Central memory CD8-positive, alpha-beta T cell (primary cell): ENCODE measurements at regions not wholly inside any gene's neighbourhood (a gene's known extent, or its start where the extent isn't known, plus 50 kb on each side); places are given as distances from the start of the nearest gene placed in this dataset.
"Not testable (repeated sequence)": the region's sequence is repeated elsewhere in the genome, so short reads cannot be mapped to it uniquely, and the experiment has no call there.

Experiments
- ATAC-seq: fragments of 150-1000 bp; cut with Tn5 transposase; replicated peaks from 2 replicates; pipeline ENCODE4 v1.10.0; 2022; ENCODE audit warnings: mild to moderate bottlenecking, moderate FRiP score, moderate number of reproducible peaks; ENCODE audit not compliant: poor library complexity, severe bottlenecking; ENCODE audit errors: extremely low read depth
- DNase-seq, 2 donors: peaks; one replicate each; pipeline ENCODE4 v3.0.0; 2021; ENCODE audit warnings: low spot score in 2 of 2
- H3K27ac Mint-ChIP-seq: one replicate; pipeline ENCODE4 v1.8.0; 2022; ENCODE audit warnings: low read depth, mild to moderate bottlenecking, moderate library complexity, mixed read lengths
- H3K27me3 Mint-ChIP-seq: one replicate; pipeline ENCODE4 v1.8.0; 2022; ENCODE audit warnings: mixed read lengths
- H3K36me3 Mint-ChIP-seq: one replicate; pipeline ENCODE4 v1.8.0; 2022; ENCODE audit warnings: mild to moderate bottlenecking, moderate library complexity, mixed read lengths; ENCODE audit not compliant: insufficient read depth
- H3K4me1 Mint-ChIP-seq: one replicate; pipeline ENCODE4 v1.8.0; 2022; ENCODE audit warnings: mixed read lengths
- H3K4me3 Mint-ChIP-seq: one replicate; pipeline ENCODE4 v1.8.0; 2022; ENCODE audit warnings: mild to moderate bottlenecking, moderate library complexity, mixed read lengths
- H3K9me3 Mint-ChIP-seq: one replicate; pipeline ENCODE4 v1.8.0; 2022; ENCODE audit warnings: mixed read lengths

- DNase-seq: no peak
- Mint-ChIP-seq H3K4me1 (no peaks in the 10 kb centered on the region), H3K27me3 (peaks cover 16% of the 10 kb centered on the region), H3K4me3 (no peak overlapping the region), H3K27ac (no peak overlapping the region), H3K9me3 (no peaks in the 10 kb centered on the region), H3K36me3 (no peaks in the 10 kb centered on the region)
- ATAC-seq: no peak
Measured at GRCh38 chr1:22334860-22335550, 116.6 kb upstream of the ZBTB40 start.

- H3K9me3 Mint-ChIP-seq: not testable (repeated sequence)
Measured at GRCh38 chr1:22336274-22336673, 115.4 kb upstream of the ZBTB40 start.

GRCh38 chr1:22336696-22337545 is 114.7 kb upstream of the ZBTB40 start:
- not testable (repeated sequence) for H3K36me3 Mint-ChIP-seq, DNase-seq, ATAC-seq, H3K4me3 Mint-ChIP-seq, H3K27ac Mint-ChIP-seq, H3K9me3 Mint-ChIP-seq, H3K4me1 Mint-ChIP-seq
- peaks cover 19% of the 10 kb centered on the region for H3K27me3 Mint-ChIP-seq

More at GRCh38 chr1:22336274-22336673, 115.4 kb upstream of the ZBTB40 start:
- not testable (repeated sequence) for H3K4me1 Mint-ChIP-seq, DNase-seq, H3K4me3 Mint-ChIP-seq, H3K27ac Mint-ChIP-seq, ATAC-seq, H3K36me3 Mint-ChIP-seq
- H3K27me3 Mint-ChIP-seq: peaks cover 17% of the 10 kb centered on the region

GRCh38 chr1:22338071-22338765 is 113.4 kb upstream of the ZBTB40 start:
- H3K9me3 Mint-ChIP-seq: no peaks in the 10 kb centered on the region
- H3K27ac Mint-ChIP-seq: no peak overlapping the region
- ATAC-seq: no peak
- DNase-seq: no peak
- no peaks in the 10 kb centered on the region for H3K4me1 Mint-ChIP-seq
- H3K27me3 Mint-ChIP-seq: peaks cover 28% of the 10 kb centered on the region
- H3K4me3 Mint-ChIP-seq: no peak overlapping the region
- H3K36me3 Mint-ChIP-seq: no peaks in the 10 kb centered on the region

- no peak overlapping the region for H3K27ac Mint-ChIP-seq
- H3K36me3 Mint-ChIP-seq: no peaks in the 10 kb centered on the region
- ATAC-seq (no peak), DNase-seq (no peak)
- no peaks in the 10 kb centered on the region for H3K4me1 Mint-ChIP-seq
- H3K27me3 Mint-ChIP-seq: peaks cover 30% of the 10 kb centered on the region
- no peak overlapping the region for H3K4me3 Mint-ChIP-seq
- no peaks in the 10 kb centered on the region for H3K9me3 Mint-ChIP-seq
Measured at GRCh38 chr1:22339237-22339636, 112.4 kb upstream of the ZBTB40 start.

- Mint-ChIP-seq H3K27ac (no peak overlapping the region), H3K36me3 (no peaks in the 10 kb centered on the region), H3K9me3 (no peaks in the 10 kb centered on the region), H3K27me3 (peaks cover 39% of the 10 kb centered on the region), H3K4me3 (no peak overlapping the region), H3K4me1 (no peaks in the 10 kb centered on the region)
- ATAC-seq (no peak), DNase-seq (no peak)
Measured at GRCh38 chr1:22340066-22340465, 111.6 kb upstream of the ZBTB40 start.

GRCh38 chr1:22340873-22341272 is 110.8 kb upstream of the ZBTB40 start:
- Mint-ChIP-seq H3K4me3 (no peak overlapping the region), H3K36me3 (no peaks in the 10 kb centered on the region), H3K27me3 (peaks cover 46% of the 10 kb centered on the region), H3K9me3 (no peaks in the 10 kb centered on the region), H3K4me1 (no peaks in the 10 kb centered on the region), H3K27ac (no peak overlapping the region)
- DNase-seq (no peak), ATAC-seq (no peak)

GRCh38 chr1:22341791-22342605 is 109.7 kb upstream of the ZBTB40 start:
- H3K27me3 Mint-ChIP-seq: peaks cover 56% of the 10 kb centered on the region
- H3K9me3 Mint-ChIP-seq: no peaks in the 10 kb centered on the region
- H3K27ac Mint-ChIP-seq: no peak overlapping the region
- ATAC-seq (no peak), DNase-seq (no peak)
- no peaks in the 10 kb centered on the region for H3K36me3 Mint-ChIP-seq
- H3K4me3 Mint-ChIP-seq: no peak overlapping the region
- no peaks in the 10 kb centered on the region for H3K4me1 Mint-ChIP-seq

- no peaks in the 10 kb centered on the region for H3K9me3 Mint-ChIP-seq
- H3K27me3 Mint-ChIP-seq: peaks cover 59% of the 10 kb centered on the region
- H3K4me3 Mint-ChIP-seq: no peak overlapping the region
Measured at GRCh38 chr1:22342734-22343191, 108.9 kb upstream of the ZBTB40 start.

GRCh38 chr1:22343456-22344328 is 108.0 kb upstream of the ZBTB40 start:
- no peaks in the 10 kb centered on the region for H3K9me3 Mint-ChIP-seq
- DNase-seq (no peak), ATAC-seq (no peak)
- H3K27ac Mint-ChIP-seq: no peak overlapping the region
- H3K36me3 Mint-ChIP-seq: no peaks in the 10 kb centered on the region
- H3K4me3 Mint-ChIP-seq: no peak overlapping the region
- no peaks in the 10 kb centered on the region for H3K4me1 Mint-ChIP-seq
- H3K27me3 Mint-ChIP-seq: peaks cover 68% of the 10 kb centered on the region

More at GRCh38 chr1:22342734-22343191, 108.9 kb upstream of the ZBTB40 start:
- H3K36me3 Mint-ChIP-seq: no peaks in the 10 kb centered on the region
- DNase-seq: no peak
- ATAC-seq: no peak
- H3K4me1 Mint-ChIP-seq: no peaks in the 10 kb centered on the region
- no peak overlapping the region for H3K27ac Mint-ChIP-seq

GRCh38 chr1:22344329-22344630 is 107.4 kb upstream of the ZBTB40 start:
- no peaks in the 10 kb centered on the region for H3K36me3 Mint-ChIP-seq
- ATAC-seq: no peak
- H3K27ac Mint-ChIP-seq: no peak overlapping the region
- DNase-seq: no peak
- H3K4me1 Mint-ChIP-seq: no peaks in the 10 kb centered on the region
- H3K4me3 Mint-ChIP-seq: no peak overlapping the region
- H3K27me3 Mint-ChIP-seq: peaks cover 74% of the 10 kb centered on the region
- no peaks in the 10 kb centered on the region for H3K9me3 Mint-ChIP-seq
